HG03159 (cell line): ENCODE measurements at regions not wholly inside any gene's neighbourhood (a gene's known extent, or its start where the extent isn't known, plus 50 kb on each side); places are given as distances from the start of the nearest gene placed in this dataset.
"Not testable (repeated sequence)": the region's sequence is repeated elsewhere in the genome, so short reads cannot be mapped to it uniquely, and the experiment has no call there.

ENCODE experiments used
- ATAC-seq: cut with Tn5 transposase; IDR thresholded peaks from one replicate; pipeline ENCODE4 v1.9.1; 2021; ENCODE audit warnings: mild to moderate bottlenecking, moderate library complexity; ENCODE audit not compliant: unreplicated experiment

GRCh38 chr12:105575235-105575634, 244.7 kb downstream of the C12orf75 start:
- ATAC-seq = no peak

GRCh38 chr12:105576261-105576660, 245.8 kb downstream of the C12orf75 start:
- ATAC-seq = no peak

- ATAC-seq = no peak
Measured at GRCh38 chr12:105580821-105581352, 250.4 kb downstream of the C12orf75 start.

DNA sequence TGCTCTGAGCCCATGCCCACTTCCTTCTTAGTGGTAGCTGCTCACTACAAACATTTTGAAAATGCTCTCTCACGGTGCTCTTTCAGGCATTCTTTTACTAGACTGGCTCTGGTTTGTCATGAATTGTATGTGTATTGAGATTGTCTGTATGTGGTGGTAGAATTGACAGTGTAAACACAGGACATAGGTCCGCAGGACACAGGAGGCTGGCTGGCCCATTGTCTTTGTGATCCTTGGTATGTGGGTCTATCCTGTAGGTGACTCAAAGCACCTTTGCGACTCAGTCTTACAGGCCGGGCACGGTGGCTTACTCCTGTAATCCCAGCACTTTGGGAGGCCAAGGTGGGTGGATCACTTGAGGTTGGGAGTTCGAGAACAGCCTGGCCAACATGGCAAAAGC, 250.9 kb downstream of the C12orf75 start:
- no peak for ATAC-seq

GRCh38 chr12:105585107-105585506, 254.6 kb downstream of the C12orf75 start:
- no peak for ATAC-seq

DNA sequence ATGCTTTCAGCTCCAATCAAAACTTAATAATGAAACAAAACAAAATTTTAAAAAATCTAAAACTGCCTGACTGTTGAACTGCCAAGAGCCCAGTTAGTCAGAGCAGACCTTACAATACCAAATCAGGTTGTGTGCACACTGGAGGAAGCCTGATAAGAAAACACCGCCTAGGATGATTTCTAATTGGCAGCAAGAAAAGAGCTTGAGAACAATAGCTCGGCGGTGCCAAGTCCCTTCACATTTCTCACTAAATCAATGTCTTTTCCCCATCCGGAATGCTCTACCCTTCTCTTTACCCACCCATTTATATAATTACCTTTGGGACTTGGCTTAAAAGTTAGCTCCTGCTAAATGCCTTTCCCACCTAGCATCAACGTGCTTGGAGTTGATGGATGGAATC, 256.7 kb downstream of the C12orf75 start:
- no peak for ATAC-seq

GRCh38 chr12:105588106-105588505, 257.6 kb downstream of the C12orf75 start:
- ATAC-seq = no peak

DNA sequence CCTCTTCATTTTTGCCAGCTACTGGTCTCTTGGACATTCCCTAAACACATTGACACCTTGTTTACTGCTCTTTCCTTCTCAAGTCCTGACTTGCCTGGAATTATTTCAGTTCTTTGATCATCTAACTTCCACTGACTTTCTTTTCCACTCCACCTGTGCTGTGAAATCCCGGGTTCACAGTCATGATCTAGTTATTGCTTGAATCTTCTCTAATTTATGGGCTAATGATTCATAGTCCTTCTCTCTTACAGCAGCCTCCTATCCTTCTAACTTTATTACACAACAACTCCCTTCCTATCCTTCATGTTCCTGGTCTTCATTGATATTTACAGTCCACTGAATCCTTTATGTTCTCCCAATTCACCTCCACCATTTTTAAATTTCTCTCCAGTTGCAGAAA, 260.1 kb downstream of the C12orf75 start:
- no peak for ATAC-seq

DNA sequence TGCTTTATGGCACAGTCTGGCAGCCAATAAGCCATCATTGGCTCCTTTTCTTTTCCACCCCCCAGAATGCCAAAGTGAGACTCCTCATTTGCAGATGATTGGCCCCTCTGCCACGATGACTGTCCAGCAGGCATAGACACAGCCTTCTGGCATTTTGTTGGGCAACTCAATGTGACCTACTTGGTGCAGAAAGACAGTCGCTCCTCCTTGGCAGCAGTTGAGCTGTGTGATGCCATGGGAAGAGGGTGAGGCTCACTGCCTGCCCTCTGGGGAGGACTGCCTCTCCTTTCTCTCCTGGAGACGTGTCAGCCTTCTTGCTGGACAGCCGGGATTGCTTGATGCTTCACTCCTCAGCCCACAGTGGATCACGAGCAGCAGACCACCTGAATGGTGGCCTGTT, 264.9 kb downstream of the C12orf75 start:
- no peak for ATAC-seq

- ATAC-seq = no peak
Measured at GRCh38 chr12:105596731-105597130, 266.2 kb downstream of the C12orf75 start.

DNA sequence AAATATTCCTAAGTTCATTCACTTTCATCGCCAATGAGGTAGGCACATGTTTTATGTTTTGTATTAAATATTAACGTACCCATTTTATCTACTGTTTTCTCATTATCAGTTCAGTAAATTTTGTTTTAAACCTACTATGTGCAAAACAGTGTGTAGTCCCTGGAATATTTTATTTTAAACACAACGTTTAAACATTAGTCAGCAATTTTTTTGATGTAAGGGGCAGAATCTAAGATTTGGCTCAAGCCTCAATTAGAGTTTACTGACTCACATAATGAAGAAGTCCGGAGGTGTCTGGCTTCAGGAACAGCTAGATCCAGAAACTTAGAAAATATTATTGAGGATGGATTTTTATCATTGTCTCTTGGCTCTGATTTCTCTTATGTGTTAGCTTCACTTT, 267.5 kb downstream of the C12orf75 start:
- ATAC-seq = no peak

GRCh38 chr12:105600911-105601545, 270.5 kb downstream of the C12orf75 start:
- ATAC-seq = no peak

DNA sequence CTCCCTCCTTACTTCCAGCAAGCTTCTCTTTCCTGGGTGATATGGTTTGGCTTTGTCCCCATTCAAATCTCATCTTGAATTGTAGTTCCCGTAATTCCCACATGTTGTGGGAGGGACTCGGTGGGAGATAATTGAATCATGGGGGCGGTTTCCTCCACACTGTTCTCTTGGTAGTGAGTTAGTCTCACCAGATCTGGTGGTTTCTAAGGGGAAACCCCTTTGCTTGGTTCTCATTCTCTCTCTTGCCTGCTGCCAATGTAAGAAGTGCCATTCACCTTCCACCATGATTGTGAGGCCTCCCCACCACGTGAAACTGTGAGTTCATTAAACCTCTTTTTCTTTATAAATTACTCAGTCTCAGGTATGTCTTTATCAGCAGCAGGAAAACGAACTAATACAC, 271.8 kb downstream of the C12orf75 start:
- not testable (repeated sequence) for ATAC-seq

DNA sequence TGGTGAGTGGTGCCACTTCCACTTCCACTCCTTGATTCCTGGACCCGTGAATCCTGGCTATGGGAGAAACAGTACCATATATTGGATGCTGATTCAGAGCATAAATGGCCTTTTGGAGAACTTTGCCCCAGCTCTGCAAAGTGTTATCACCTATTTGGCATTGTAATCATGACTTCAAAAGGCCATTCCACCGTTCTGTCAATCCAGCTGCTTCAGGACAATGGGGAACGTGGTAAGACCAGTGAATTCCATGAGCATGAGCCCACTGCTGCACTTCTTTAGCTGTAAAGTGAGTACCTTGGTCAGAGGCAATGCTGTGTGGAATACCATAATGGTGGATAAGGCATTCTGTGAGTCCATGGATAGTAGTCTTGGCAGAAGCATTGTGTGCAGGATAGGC, 273.8 kb downstream of the C12orf75 start:
- ATAC-seq = not testable (repeated sequence)

DNA sequence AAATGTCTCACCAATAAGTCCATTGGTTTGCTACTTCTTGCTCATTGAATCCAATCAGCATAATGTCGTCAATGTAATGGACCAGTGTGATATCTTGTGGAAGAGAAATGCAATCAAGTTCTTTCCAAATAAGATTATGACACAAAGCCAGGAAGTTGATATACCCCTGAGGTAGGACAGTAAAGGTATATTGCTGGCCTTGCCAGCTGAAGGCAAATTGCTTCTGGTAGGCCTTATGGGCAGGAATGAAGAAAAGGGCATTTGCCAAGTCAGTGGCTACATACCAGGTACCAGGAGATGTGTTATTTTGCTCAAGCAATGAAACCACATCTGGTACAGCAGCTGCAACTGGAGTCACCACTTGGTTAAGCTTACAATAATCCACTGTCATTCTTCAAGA, 276.1 kb downstream of the C12orf75 start:
- ATAC-seq = not testable (repeated sequence)

GRCh38 chr12:105609001-105609400, 278.5 kb downstream of the C12orf75 start:
- ATAC-seq = not testable (repeated sequence)

DNA sequence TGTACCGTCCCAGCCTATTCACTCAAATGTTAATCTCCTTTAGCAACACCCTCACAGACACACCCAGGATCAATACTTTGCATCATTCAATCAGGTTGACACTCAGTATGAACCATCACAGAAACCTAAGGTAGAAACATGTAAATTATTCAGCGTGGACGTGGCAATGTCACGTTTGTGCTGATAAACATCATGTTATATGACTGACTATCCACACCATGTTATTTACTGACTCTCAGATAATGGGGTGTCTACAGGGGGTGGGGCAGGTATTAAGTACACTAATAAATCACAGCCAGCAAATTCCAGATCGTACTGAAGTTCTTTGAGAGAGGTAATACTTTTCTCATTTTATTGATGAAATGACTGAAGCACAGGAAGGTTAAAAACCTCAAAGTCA, 280.0 kb downstream of the C12orf75 start:
- no peak for ATAC-seq

DNA sequence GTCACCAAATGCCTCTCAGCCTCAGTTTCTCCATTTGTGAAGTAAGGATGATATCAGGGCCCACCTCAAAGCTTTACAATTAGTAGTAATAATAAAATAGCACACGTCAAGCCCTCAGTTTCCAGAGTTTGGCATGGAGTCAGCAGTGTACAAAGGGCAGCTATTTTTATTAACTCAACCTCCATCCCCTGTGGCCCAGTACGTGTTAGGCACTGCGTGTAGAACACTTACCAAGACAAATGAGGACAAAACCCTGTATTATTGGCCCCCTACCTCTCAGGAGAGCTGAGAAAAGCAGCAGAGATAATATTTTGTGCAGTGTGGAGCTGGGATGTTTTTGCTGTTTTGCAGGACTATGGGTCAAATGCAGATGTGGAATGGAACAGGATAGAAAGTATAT, 280.8 kb downstream of the C12orf75 start:
- ATAC-seq = no peak

DNA sequence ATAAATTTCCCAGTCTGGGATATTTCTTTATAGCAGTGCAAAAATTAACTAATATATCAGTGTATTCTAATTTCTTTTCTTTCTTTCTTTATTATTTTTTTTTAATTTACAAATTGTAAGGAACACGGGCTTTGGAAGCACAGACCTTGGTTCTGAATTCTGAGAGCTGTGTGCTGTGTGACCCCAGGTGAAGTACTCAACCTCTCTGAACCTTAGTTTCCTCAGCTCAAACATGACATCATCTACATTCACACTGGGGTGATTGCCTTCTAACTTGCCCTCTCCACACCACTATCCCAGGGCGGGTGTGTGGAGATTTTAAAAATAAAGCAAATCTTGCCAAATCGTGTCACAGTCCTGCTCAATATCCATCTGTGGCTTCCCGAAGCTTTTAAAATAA, 282.8 kb downstream of the C12orf75 start:
- no peak for ATAC-seq

DNA sequence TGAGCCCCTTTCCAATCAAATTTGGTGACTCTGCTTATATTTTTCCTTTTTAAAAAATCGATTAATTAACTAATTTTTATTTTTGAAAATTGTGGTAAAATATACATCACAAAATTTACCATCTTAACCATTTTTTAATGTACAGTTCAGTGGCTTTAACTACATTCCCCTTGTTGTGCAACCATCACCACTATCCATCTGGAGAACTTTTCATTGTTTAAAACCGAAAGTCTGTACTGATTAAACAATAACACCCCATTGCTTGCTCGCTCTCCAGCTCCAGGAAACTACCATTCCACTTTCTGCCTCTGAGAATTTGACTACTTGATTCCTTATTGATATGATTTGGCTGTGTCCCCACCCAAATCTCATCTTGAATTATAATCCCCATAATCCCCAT, 283.4 kb downstream of the C12orf75 start:
- no peak for ATAC-seq

GRCh38 chr12:105616971-105617540, 286.6 kb downstream of the C12orf75 start:
- ATAC-seq = no peak

DNA sequence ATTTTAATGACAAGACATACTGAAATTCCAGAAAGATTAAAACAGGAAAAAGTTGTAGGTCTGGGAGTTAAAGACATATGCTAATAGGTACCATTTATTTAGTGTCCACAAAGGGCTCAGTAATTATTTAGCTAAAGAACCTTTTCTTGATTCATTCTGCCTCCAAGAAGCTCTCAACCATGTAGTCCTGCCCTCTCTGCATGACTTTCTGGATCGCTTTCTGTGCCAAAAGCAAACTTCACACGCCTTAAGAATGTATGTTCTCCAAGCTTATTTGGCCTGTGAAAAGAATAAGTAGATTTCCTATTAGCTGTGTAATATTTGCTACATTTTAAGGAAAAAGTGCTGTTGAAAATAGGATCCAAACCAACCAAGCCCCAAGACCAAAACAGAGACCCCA, 291.7 kb downstream of the C12orf75 start:
- ATAC-seq = no peak
